H9 (cell line): ENCODE measurements at regions not wholly inside any gene's neighbourhood (a gene's known extent, or its start where the extent isn't known, plus 50 kb on each side); places are given as distances from the start of the nearest gene placed in this dataset.

Experiments used
- DNase-seq: peaks from one replicate; pipeline ENCODE4 v3.0.0-alpha.2; 2017
- H2AFZ ChIP-seq: one replicate; pipeline ENCODE4 v1.6.1; 2013; ENCODE audit warnings: mild to moderate bottlenecking, low read length, control low read depth, moderate library complexity
- H2AK5ac ChIP-seq: 2 replicates; pipeline ENCODE4 v1.6.1; 2013; ENCODE audit warnings: low read length, control low read depth, mixed read lengths; ENCODE audit not compliant: insufficient read length
- H2BK120ac ChIP-seq: one replicate; pipeline ENCODE4 v1.6.1; 2013; ENCODE audit warnings: low read depth, mild to moderate bottlenecking, low read length, control low read depth, inconsistent platforms; ENCODE audit not compliant: poor library complexity, severe bottlenecking
- H2BK12ac ChIP-seq: 2 replicates; pipeline ENCODE4 v1.6.1; 2013; ENCODE audit warnings: low read length, control low read depth, mixed read lengths, low read depth; ENCODE audit not compliant: insufficient read length
- H2BK15ac ChIP-seq: 2 replicates; pipeline ENCODE4 v1.6.1; 2013; ENCODE audit warnings: low read depth, low read length, control low read depth
- H2BK20ac ChIP-seq: one replicate; pipeline ENCODE4 v1.6.1; 2013; ENCODE audit warnings: low read depth, mild to moderate bottlenecking, low read length, control low read depth, inconsistent platforms; ENCODE audit not compliant: poor library complexity, severe bottlenecking
- H2BK5ac ChIP-seq: 2 replicates; pipeline ENCODE4 v1.6.1; 2013; ENCODE audit warnings: low read length, control low read depth, mixed read lengths; ENCODE audit not compliant: insufficient read length
- H3K14ac ChIP-seq: 2 replicates; pipeline ENCODE4 v1.6.1; 2013; ENCODE audit warnings: low read length, control low read depth; ENCODE audit not compliant: insufficient read depth
- H3K18ac ChIP-seq: 2 replicates; pipeline ENCODE4 v1.6.1; 2013; ENCODE audit warnings: low read depth, mild to moderate bottlenecking, mixed read lengths, low read length, control low read depth; ENCODE audit not compliant: insufficient read length
- H3K23ac ChIP-seq: 2 replicates; pipeline ENCODE4 v1.6.1; 2013; ENCODE audit warnings: low read length, control low read depth, mixed read lengths, low read depth; ENCODE audit not compliant: insufficient read length
- H3K23me2 ChIP-seq: 2 replicates; pipeline ENCODE4 v1.6.1; 2013; ENCODE audit warnings: low read depth, mild to moderate bottlenecking, mixed read lengths, low read length, control low read depth; ENCODE audit not compliant: insufficient read length, poor library complexity, severe bottlenecking
- H3K27ac ChIP-seq: 2 replicates; pipeline ENCODE4 v1.5.1; 2013; ENCODE audit warnings: low read length, control low read depth, mixed read lengths, low read depth; ENCODE audit not compliant: insufficient read length
- H3K27me3 ChIP-seq: 2 replicates; pipeline ENCODE4 v1.6.1; 2013; ENCODE audit warnings: low read length, control low read depth, inconsistent platforms; ENCODE audit not compliant: insufficient read depth
- H3K4ac ChIP-seq: 2 replicates; pipeline ENCODE4 v1.6.1; 2013; ENCODE audit warnings: low read depth, mild to moderate bottlenecking, control low read depth, inconsistent platforms, low read length, moderate library complexity
- H3K4me1 ChIP-seq: 2 replicates; pipeline ENCODE4 v1.6.1; 2013; ENCODE audit warnings: low read length, control low read depth, inconsistent platforms; ENCODE audit not compliant: insufficient read depth
- H3K4me2 ChIP-seq: 2 replicates; pipeline ENCODE4 v1.6.1; 2013; ENCODE audit warnings: low read length, control low read depth, mixed read lengths; ENCODE audit not compliant: insufficient read length, insufficient read depth
- H3K56ac ChIP-seq: 2 replicates; pipeline ENCODE4 v1.6.1; 2013; ENCODE audit warnings: low read depth, mild to moderate bottlenecking, mixed read lengths, low read length, control low read depth; ENCODE audit not compliant: insufficient read length
- H3K79me1 ChIP-seq: 2 replicates; pipeline ENCODE4 v1.6.1; 2013; ENCODE audit warnings: low read depth, mild to moderate bottlenecking, moderate library complexity, low read length, control low read depth, inconsistent platforms; ENCODE audit not compliant: insufficient read depth, poor library complexity, severe bottlenecking
- H3K79me2 ChIP-seq: 2 replicates; pipeline ENCODE4 v1.6.1; 2013; ENCODE audit warnings: low read length, control low read depth, inconsistent platforms; ENCODE audit not compliant: insufficient read depth
- H3K9ac ChIP-seq: 2 replicates; pipeline ENCODE4 v1.6.1; 2013; ENCODE audit warnings: low read length, control low read depth, mixed read lengths; ENCODE audit not compliant: insufficient read length; ENCODE audit errors: extremely low read depth
- H3K9me3 ChIP-seq: one replicate; pipeline ENCODE4 v1.6.1; 2013; ENCODE audit warnings: low read depth, low read length, inconsistent platforms; ENCODE audit not compliant: control insufficient read depth
- H3T11ph ChIP-seq: one replicate; pipeline ENCODE4 v1.6.1; 2013; ENCODE audit warnings: mild to moderate bottlenecking, low read length, control low read depth, inconsistent platforms
- H4K20me1 ChIP-seq: one replicate; pipeline ENCODE4 v1.6.1; 2013; ENCODE audit not compliant: control insufficient read depth, insufficient read length, insufficient read depth
- H4K5ac ChIP-seq: 2 replicates; pipeline ENCODE4 v1.6.1; 2013; ENCODE audit warnings: low read depth, mild to moderate bottlenecking, mixed read lengths, low read length, control low read depth; ENCODE audit not compliant: insufficient read length
- H4K8ac ChIP-seq: replicated peaks from 2 replicates; pipeline ENCODE4 v1.6.1; 2013; ENCODE audit warnings: low read length, control low read depth, mixed read lengths, low read depth; ENCODE audit not compliant: insufficient read length
- H4K91ac ChIP-seq: 2 replicates; pipeline ENCODE4 v1.6.1; 2013; ENCODE audit warnings: low read depth, mild to moderate bottlenecking, moderate library complexity, mixed read lengths, low read length, control low read depth; ENCODE audit not compliant: insufficient read length
- H3K27ac Mint-ChIP-seq, 3 experiments: 2 replicates in 2 of 3; 3 replicates in 1 of 3; pipeline ENCODE4 v1.8.0; 2020 to 2021; ENCODE audit warnings: mixed read lengths in 3 of 3, mild to moderate bottlenecking in 1 of 3, moderate library complexity in 1 of 3
- H3K27me3 Mint-ChIP-seq: 2 replicates; pipeline ENCODE4 v1.8.0; 2021; ENCODE audit warnings: low read depth, mild to moderate bottlenecking, moderate library complexity, mixed read lengths
- H3K36me3 Mint-ChIP-seq, 3 experiments: 2 replicates in 2 of 3; 3 replicates in 1 of 3; pipeline ENCODE4 v1.8.0; 2020 to 2021; ENCODE audit warnings: low read depth in 3 of 3, mixed read lengths in 3 of 3; ENCODE audit not compliant: insufficient read depth in 1 of 3
- H3K4me1 Mint-ChIP-seq, 2 experiments: 2 replicates each; pipeline ENCODE4 v1.8.0; 2020; ENCODE audit warnings: mixed read lengths in 2 of 2
- H3K4me3 Mint-ChIP-seq, 2 experiments: 2 replicates in 1 of 2; 3 replicates in 1 of 2; pipeline ENCODE4 v1.8.0; 2020 to 2021; ENCODE audit warnings: mild to moderate bottlenecking in 2 of 2, mixed read lengths in 2 of 2, moderate library complexity in 1 of 2
- H3K9me3 Mint-ChIP-seq, 2 experiments: 2 replicates in 1 of 2; 3 replicates in 1 of 2; pipeline ENCODE4 v1.8.0; 2020; ENCODE audit warnings: mild to moderate bottlenecking in 2 of 2, mixed read lengths in 2 of 2, moderate library complexity in 1 of 2
- CTCF ChIP-seq: fragments of 200-600 bp; sonication (generic); conservative IDR thresholded peaks from 3 replicates; pipeline ENCODE4 v1.8.0; 2021; ENCODE audit warnings: antibody characterized with exemption, mild to moderate bottlenecking
- WGBS: extraction: QIAGEN DNeasy Blood & Tissue Kit; methylation state at CpG from one replicate; pipeline ENCODE4 v1.1.7; 2013; ENCODE audit warnings: missing lambda C conversion rate, low lambda C conversion rate, mixed read lengths; ENCODE audit not compliant: insufficient read length; ENCODE audit errors: extremely low coverage; 5-methylcytosine and 5-hydroxymethylcytosine counted together

- Histone ChIP-seq H3K56ac (no peak overlapping the region), H3K9me3 (no peaks in the 10 kb centered on the region)
Measured at GRCh38 chrX:9329056-9329455, 135.8 kb upstream of the TBL1X start.

More at GRCh38 chrX:9329056-9329455, 135.8 kb upstream of the TBL1X start:
- H3K9me3 Mint-ChIP-seq = peaks cover 2 to 60% of the 10 kb centered on the region in 2 experiments; a peak in 4 of 5 replicates
- peaks cover 0 to 4% of the 10 kb centered on the region in 2 experiments; a peak in 1 of 4 replicates for H3K4me1 Mint-ChIP-seq
- Histone ChIP-seq H3K4ac (no peak overlapping the region), H3K23ac (no peak overlapping the region), H2BK5ac (no peak overlapping the region), H3T11ph (no peak overlapping the region), H2BK120ac (no peak overlapping the region), H3K4me2 (no peak overlapping the region), H3K9ac (no peak overlapping the region), H4K8ac (no peak overlapping the region), H2AK5ac (no peak overlapping the region), H2BK15ac (no peak overlapping the region), H4K20me1 (no peaks in the 10 kb centered on the region), H3K18ac (no peak overlapping the region), H3K79me2 (no peaks in the 10 kb centered on the region), H2AFZ (no peak overlapping the region), H3K14ac (no peak overlapping the region), H3K23me2 (no peaks in the 10 kb centered on the region), H2BK12ac (no peak overlapping the region), H3K4me1 (no peaks in the 10 kb centered on the region), H3K79me1 (no peaks in the 10 kb centered on the region), H3K27ac (no peak overlapping the region), H4K5ac (no peak overlapping the region), H2BK20ac (no peak overlapping the region), H4K91ac (no peak overlapping the region), H3K27me3 (no peaks in the 10 kb centered on the region)
- H3K27ac Mint-ChIP-seq = no peak overlapping the region
- no peaks in the 10 kb centered on the region for H3K27me3 Mint-ChIP-seq
- H3K4me3 Mint-ChIP-seq = no peak overlapping the region
- TF ChIP-seq CTCF = no peak
- no CpG with 5 or more reads among the region's 5 CpGs for WGBS
- 0 out of 7 replicates have a peak, but pooled peaks cover 0 to 3% (median 0%) of the 10 kb centered on the region in 3 experiments for H3K36me3 Mint-ChIP-seq
- DNase-seq = no peak
